Ovary (tissue), 7 donors: ENCODE measurements at regions not wholly inside any gene's neighbourhood (a gene's known extent, or its start where the extent isn't known, plus 50 kb on each side); places are given as distances from the start of the nearest gene placed in this dataset.
"Not testable (repeated sequence)": the region's sequence is repeated elsewhere in the genome, so short reads cannot be mapped to it uniquely, and the experiment has no call there.

Experiments used
- DNase-seq, 5 donors: peaks; one replicate each; pipeline ENCODE4 v3.0.0-alpha.2; 2019 to 2020
- H3K27ac ChIP-seq, 2 donors: fragments of 200-600 bp; one replicate each; pipeline versions ENCODE4 v1.5.1 to v1.8.0; 2019 to 2022
- H3K27me3 ChIP-seq: fragments of 200-600 bp; one replicate; pipeline ENCODE4 v1.8.0; 2022
- H3K36me3 ChIP-seq: fragments of 200-600 bp; sonication (generic); one replicate; pipeline ENCODE4 v1.5.1; 2019
- H3K4me1 ChIP-seq: one replicate; pipeline ENCODE4 v1.8.1; 2013; ENCODE audit warnings: mild to moderate bottlenecking, moderate library complexity; ENCODE audit not compliant: insufficient read depth
- H3K4me3 ChIP-seq: fragments of 200-600 bp; sonication (generic); one replicate; pipeline ENCODE4 v1.5.1; 2017
- H3K9me3 ChIP-seq, 2 donors: fragments of 200-600 bp in 1 of 2; sonication (generic) in 1 of 2; one replicate each; pipeline versions ENCODE4 v1.5.1 to v1.8.1; 2013 to 2019; ENCODE audit warnings: mild to moderate bottlenecking in 1 of 2, moderate library complexity in 1 of 2
- EP300 ChIP-seq: sonication (generic); formaldehyde crosslinking; IDR thresholded peaks from one replicate; pipeline ENCODE4 v1.6.1; 2017; ENCODE audit warnings: antibody characterized with exemption
- POLR2A ChIP-seq: fragments of 450-650 bp; IDR thresholded peaks from one replicate; pipeline ENCODE4 v1.6.1; 2017; ENCODE audit warnings: antibody characterized with exemption, mild to moderate bottlenecking, moderate library complexity
- WGBS, 3 donors: extraction: QIAGEN DNeasy Blood & Tissue Kit in 1 of 3; methylation state at CpG; one replicate each; pipeline versions ENCODE4 v1.1.5 to v1.1.7; 2013 to 2017; 5-methylcytosine and 5-hydroxymethylcytosine counted together
- intact Hi-C, 4 donors: fragments of 100-400 bp; cut with DNase I; formaldehyde crosslinking; loops; one replicate each; pipeline versions ENCODE4 v1.11.0 to v1.15.1; 2022 to 2023
- TF ChIP-seq, protein P1 (sequence below), 3 donors: fragments of 450-650 bp in 2 of 3; fragments of 200-600 bp in 1 of 3; IDR thresholded peaks; one replicate each; pipeline versions ENCODE4 v1.5.1 to v1.8.0; 2016 to 2022; ENCODE audit warnings: antibody characterized with exemption in 3 of 3, mild to moderate bottlenecking in 1 of 3
- donor health status: DM: no; HTN: no; CAD: no; lungs with moderate emphysema.
- donor health status: DM: no; HTN: no; CAD: no.
- donor health status: Bipolar disorder and iron deficiency.
- donor health status: DM: no; HTN: no; CAD: no.
- donor health status: DM: yes; HTN: yes; CAD: no.

DNA sequence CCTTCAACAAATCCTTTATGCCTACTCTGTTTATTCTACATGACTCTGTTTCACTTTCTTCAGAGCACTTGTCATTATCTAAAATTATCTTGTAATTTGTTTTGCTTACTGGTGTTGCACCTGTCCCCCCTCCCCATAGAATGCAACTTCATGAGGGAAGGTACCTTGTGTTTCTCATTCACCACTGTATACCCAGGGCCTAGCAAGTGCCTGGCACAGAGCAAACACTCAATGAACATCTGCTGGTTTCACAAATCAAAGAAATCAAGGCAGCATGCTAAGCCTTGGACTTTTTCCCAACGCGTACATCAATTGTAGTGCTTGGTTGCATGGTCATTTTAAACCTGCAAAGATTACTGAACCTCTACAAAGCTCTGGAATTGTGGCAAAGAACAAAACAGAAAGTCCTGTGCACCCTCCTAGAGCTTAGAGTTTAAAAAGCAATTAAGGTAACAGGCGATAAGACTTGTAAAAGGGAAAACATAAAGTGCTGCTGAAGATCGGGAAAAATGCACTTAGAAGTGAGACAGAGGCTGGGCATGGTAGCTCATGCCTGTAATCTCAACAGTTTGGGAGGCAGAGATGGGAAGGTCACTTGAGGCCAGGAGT is 479.1 kb downstream of the MED13L start:
- intact Hi-C loops = no loop called here
- no peak for DNase-seq
- WGBS, 3 donors = 58 to 72% (median 61%) methylated on average over 4 of the region's 4 CpGs
- Histone ChIP-seq H3K4me1 (no peaks in the 10 kb centered on the region), H3K4me3 (no peak overlapping the region), H3K36me3 (no peaks in the 10 kb centered on the region), H3K9me3 (no peaks in the 10 kb centered on the region), H3K27ac (no peak overlapping the region), H3K27me3 (no peaks in the 10 kb centered on the region)
- TF ChIP-seq EP300 = no peak

DNA sequence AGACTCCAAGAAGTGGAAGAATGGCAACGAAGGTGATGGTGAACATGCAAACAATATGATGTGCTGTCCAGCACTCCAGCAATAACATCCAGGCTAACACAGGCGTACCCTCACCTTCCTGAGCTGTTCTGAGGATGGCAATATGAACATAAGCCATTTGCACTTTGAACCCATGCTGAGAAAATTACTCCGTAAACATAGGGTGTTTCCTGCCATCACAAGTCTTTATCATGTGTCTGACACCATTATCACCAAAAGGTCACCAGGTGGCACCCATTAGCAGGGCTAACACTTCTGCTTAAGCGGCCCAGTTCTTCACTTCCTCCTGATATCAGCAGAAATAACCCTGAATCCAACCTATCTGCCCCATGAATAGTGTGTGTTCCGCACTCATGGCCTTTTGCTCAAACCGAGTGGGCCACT is 482.8 kb downstream of the MED13L start:
- DNase-seq = no peak
- Histone ChIP-seq H3K27ac (no peak overlapping the region), H3K9me3 (no peaks in the 10 kb centered on the region), H3K27me3 (no peaks in the 10 kb centered on the region), H3K4me1 (no peaks in the 10 kb centered on the region), H3K4me3 (no peak overlapping the region), H3K36me3 (no peaks in the 10 kb centered on the region)
- intact Hi-C loops = no loop called here
- TF ChIP-seq, protein P1, sequence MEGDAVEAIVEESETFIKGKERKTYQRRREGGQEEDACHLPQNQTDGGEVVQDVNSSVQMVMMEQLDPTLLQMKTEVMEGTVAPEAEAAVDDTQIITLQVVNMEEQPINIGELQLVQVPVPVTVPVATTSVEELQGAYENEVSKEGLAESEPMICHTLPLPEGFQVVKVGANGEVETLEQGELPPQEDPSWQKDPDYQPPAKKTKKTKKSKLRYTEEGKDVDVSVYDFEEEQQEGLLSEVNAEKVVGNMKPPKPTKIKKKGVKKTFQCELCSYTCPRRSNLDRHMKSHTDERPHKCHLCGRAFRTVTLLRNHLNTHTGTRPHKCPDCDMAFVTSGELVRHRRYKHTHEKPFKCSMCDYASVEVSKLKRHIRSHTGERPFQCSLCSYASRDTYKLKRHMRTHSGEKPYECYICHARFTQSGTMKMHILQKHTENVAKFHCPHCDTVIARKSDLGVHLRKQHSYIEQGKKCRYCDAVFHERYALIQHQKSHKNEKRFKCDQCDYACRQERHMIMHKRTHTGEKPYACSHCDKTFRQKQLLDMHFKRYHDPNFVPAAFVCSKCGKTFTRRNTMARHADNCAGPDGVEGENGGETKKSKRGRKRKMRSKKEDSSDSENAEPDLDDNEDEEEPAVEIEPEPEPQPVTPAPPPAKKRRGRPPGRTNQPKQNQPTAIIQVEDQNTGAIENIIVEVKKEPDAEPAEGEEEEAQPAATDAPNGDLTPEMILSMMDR (IDR thresholded peaks at IDR 0.05) = no peak
- TF ChIP-seq POLR2A (no peak), EP300 (no peak)
- 69 to 86% (median 75%) methylated on average over 6 of the region's 6 CpGs for WGBS, 3 donors

DNA sequence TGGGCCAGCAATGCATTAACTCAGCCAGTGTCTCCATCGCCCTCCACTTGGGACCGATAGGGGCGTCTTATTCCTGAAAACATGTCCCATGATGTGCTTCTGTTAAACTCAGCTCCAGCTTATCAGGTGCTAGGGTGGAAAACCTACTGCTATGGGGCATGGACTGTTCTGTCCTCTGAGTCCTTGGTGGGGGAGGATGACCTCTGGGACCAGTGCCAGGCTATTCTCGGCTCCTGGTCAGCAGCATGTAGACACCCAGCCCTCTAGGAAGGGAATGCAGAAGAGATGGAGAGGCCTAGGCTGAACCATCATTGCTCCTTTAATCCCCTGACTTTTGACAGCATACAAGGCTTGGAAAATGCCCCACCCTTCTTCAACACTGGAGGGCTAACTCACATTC is 486.2 kb downstream of the MED13L start:
- Histone ChIP-seq H3K36me3 (no peaks in the 10 kb centered on the region), H3K4me3 (no peak overlapping the region), H3K27ac (no peak overlapping the region), H3K9me3 (no peaks in the 10 kb centered on the region), H3K27me3 (no peaks in the 10 kb centered on the region), H3K4me1 (no peaks in the 10 kb centered on the region)
- TF ChIP-seq EP300 (no peak), POLR2A (no peak)
- TF ChIP-seq, protein P1 (IDR thresholded peaks at IDR 0.05) = no peak
- WGBS, 3 donors = 54 to 87% (median 72%) methylated on average over 4 of the region's 4 CpGs
- no peak for DNase-seq
- intact Hi-C loops = no loop called here

DNA sequence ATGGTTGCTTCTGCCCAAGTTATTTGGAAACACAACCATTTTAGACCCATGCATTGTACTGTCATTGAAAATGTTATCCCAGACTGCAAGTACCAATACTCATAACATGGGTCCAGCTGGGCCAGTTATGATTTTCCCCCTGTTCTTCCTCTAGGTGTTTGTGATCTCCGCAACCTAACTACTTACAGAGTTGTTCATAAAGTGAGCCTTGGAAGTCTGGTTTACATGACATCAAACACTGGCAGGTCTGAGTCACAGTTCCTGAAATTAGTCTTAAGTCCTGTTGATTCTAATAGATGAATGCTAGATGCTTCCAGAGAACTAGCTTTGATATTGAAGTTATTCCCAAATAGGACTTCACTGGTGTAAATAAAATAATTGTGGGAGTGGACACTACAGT is 487.0 kb downstream of the MED13L start:
- Histone ChIP-seq H3K4me3 (no peak overlapping the region), H3K4me1 (no peaks in the 10 kb centered on the region), H3K27ac (no peak overlapping the region), H3K36me3 (no peaks in the 10 kb centered on the region), H3K9me3 (no peaks in the 10 kb centered on the region), H3K27me3 (no peaks in the 10 kb centered on the region)
- DNase-seq = no peak
- TF ChIP-seq EP300 = no peak
- TF ChIP-seq POLR2A = no peak
- TF ChIP-seq, protein P1 (IDR thresholded peaks at IDR 0.05) = no peak
- intact Hi-C loops = no loop called here
- WGBS, 3 donors = 87 to 96% (median 88%) methylated on average over 1 of the region's 1 CpG

DNA sequence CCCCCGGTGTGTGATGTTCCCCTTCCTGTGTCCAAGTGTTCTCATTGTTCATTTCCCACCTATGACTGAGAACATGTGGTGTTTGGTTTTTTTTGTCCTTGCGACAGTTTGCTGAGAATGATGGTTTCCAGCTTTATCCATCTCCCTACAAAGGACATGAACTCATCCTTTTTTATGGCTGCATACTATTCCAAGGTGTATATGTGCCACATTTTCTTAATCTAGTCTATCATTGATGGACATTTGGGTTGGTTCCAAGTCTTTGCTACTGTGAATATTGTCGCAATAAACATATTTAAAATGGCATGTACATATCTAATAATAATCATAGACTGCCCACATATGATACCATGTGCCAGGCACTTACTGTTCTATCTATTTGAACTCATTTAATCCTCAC is 491.0 kb downstream of the MED13L start:
- 80 to 93% (median 80%) methylated on average over 3 of the region's 3 CpGs for WGBS, 3 donors
- intact Hi-C loops = not testable (repeated sequence)

More for the DNA sequence above, 491.0 kb downstream of the MED13L start:
- H3K27ac ChIP-seq, DNase-seq, H3K9me3 ChIP-seq, H3K27me3 ChIP-seq, H3K4me3 ChIP-seq, H3K4me1 ChIP-seq, H3K36me3 ChIP-seq: not testable (repeated sequence)
